SK-N-SH (cell line): ENCODE measurements at regions not wholly inside any gene's neighbourhood (a gene's known extent, or its start where the extent isn't known, plus 50 kb on each side); places are given as distances from the start of the nearest gene placed in this dataset.

Experiments used
- FOSL2 ChIP-seq: IDR thresholded peaks from 2 replicates; pipeline ENCODE4 v1.4.0; 2012; ENCODE audit warnings: low read depth, mild to moderate bottlenecking, moderate library complexity, borderline replicate concordance
- RFX5 ChIP-seq: IDR thresholded peaks from 2 replicates; pipeline ENCODE4 v1.6.1; 2012; ENCODE audit warnings: mild to moderate bottlenecking, improper control_type of control experiment, low read length
- TAF1 ChIP-seq: IDR thresholded peaks from 2 replicates; pipeline ENCODE4 v1.6.1; 2012; ENCODE audit warnings: low read depth, mild to moderate bottlenecking, low read length, moderate library complexity, borderline replicate concordance
- TCF12 ChIP-seq: IDR thresholded peaks from 2 replicates; pipeline ENCODE4 v1.4.0; 2012
- TF ChIP-seq, protein P1 (sequence below): fragments of 150-350 bp; IDR thresholded peaks from 2 replicates; pipeline ENCODE4 v1.6.1; 2016; ENCODE audit warnings: mild to moderate bottlenecking, low read depth, low read length
- TF ChIP-seq, protein P2 (sequence below): IDR thresholded peaks from 2 replicates; pipeline ENCODE4 v1.4.0; 2012; ENCODE audit warnings: low read depth
- TF ChIP-seq, protein P3 (sequence below): fragments of 200-600 bp; sonication (generic); IDR thresholded peaks from 2 replicates; pipeline ENCODE4 v1.6.1; 2017; ENCODE audit warnings: antibody characterized with exemption, mild to moderate bottlenecking, moderate library complexity

DNA sequence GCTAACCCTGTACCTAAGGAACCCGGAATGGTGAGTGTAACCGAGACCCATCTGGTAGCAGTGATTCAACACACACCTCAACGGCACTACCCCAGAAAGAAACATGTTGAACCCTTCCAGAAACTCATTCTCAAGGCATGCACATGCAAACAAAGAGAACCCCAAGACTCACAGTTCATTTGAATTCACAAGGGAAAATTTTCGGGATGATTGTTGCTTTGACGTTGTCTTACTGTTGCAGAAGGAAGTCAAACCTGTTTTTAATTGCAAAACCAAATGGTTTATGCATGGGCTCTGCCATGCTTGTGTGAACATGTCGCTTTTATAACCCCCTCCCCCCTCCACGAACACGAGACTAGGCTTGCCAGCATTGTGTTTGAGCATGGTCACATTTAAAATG, 539.7 kb downstream of the GATA3 start:
- TF ChIP-seq RFX5 (no peak), TAF1 (no peak), FOSL2 (no peak), TCF12 (no peak)
- TF ChIP-seq, protein P1, sequence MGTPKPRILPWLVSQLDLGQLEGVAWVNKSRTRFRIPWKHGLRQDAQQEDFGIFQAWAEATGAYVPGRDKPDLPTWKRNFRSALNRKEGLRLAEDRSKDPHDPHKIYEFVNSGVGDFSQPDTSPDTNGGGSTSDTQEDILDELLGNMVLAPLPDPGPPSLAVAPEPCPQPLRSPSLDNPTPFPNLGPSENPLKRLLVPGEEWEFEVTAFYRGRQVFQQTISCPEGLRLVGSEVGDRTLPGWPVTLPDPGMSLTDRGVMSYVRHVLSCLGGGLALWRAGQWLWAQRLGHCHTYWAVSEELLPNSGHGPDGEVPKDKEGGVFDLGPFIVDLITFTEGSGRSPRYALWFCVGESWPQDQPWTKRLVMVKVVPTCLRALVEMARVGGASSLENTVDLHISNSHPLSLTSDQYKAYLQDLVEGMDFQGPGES = no peak
- TF ChIP-seq, protein P2, sequence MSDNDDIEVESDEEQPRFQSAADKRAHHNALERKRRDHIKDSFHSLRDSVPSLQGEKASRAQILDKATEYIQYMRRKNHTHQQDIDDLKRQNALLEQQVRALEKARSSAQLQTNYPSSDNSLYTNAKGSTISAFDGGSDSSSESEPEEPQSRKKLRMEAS = no peak
- TF ChIP-seq, protein P3, sequence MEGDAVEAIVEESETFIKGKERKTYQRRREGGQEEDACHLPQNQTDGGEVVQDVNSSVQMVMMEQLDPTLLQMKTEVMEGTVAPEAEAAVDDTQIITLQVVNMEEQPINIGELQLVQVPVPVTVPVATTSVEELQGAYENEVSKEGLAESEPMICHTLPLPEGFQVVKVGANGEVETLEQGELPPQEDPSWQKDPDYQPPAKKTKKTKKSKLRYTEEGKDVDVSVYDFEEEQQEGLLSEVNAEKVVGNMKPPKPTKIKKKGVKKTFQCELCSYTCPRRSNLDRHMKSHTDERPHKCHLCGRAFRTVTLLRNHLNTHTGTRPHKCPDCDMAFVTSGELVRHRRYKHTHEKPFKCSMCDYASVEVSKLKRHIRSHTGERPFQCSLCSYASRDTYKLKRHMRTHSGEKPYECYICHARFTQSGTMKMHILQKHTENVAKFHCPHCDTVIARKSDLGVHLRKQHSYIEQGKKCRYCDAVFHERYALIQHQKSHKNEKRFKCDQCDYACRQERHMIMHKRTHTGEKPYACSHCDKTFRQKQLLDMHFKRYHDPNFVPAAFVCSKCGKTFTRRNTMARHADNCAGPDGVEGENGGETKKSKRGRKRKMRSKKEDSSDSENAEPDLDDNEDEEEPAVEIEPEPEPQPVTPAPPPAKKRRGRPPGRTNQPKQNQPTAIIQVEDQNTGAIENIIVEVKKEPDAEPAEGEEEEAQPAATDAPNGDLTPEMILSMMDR = no peak
